SK-N-SH treated with all-trans-retinoic acid at 6 μM for 48 hours (cell line): ENCODE measurements at regions not wholly inside any gene's neighbourhood (a gene's known extent, or its start where the extent isn't known, plus 50 kb on each side); places are given as distances from the start of the nearest gene placed in this dataset.

Experiments
- ARNTL ChIP-seq: fragments of 450-650 bp; formaldehyde crosslinking; IDR thresholded peaks from 2 replicates; pipeline ENCODE4 v1.5.0; 2020; ENCODE audit warnings: low read depth, mild to moderate bottlenecking, moderate library complexity, borderline replicate concordance
- CSDC2 ChIP-seq: fragments of 250-450 bp; sonication (Bioruptor Pico); IDR thresholded peaks from 2 replicates; pipeline ENCODE4 v1.5.0; 2020; ENCODE audit warnings: mild to moderate bottlenecking, moderate library complexity
- GLIS3 ChIP-seq: fragments of 250-450 bp; sonication (Bioruptor Pico); IDR thresholded peaks from 2 replicates; pipeline ENCODE4 v1.5.0; 2020; ENCODE audit warnings: mild to moderate bottlenecking, moderate library complexity
- OSR1 ChIP-seq: fragments of 250-450 bp; sonication (Bioruptor Pico); IDR thresholded peaks from 2 replicates; pipeline ENCODE4 v1.8.0; 2022; ENCODE audit warnings: moderate library complexity, mild to moderate bottlenecking, inconsistent platforms
- PATZ1 ChIP-seq: fragments of 250-450 bp; sonication (Bioruptor Pico); IDR thresholded peaks from 2 replicates; pipeline ENCODE4 v1.8.0; 2020; ENCODE audit warnings: mild to moderate bottlenecking, moderate library complexity, borderline replicate concordance
- TOX ChIP-seq: fragments of 250-450 bp; sonication (Bioruptor Pico); IDR thresholded peaks from 2 replicates; pipeline ENCODE4 v1.8.0; 2021; ENCODE audit warnings: mild to moderate bottlenecking, moderate library complexity, borderline replicate concordance
- ZFP3 ChIP-seq: fragments of 250-450 bp; sonication (Bioruptor Pico); IDR thresholded peaks from 2 replicates; pipeline ENCODE4 v1.5.0; 2020; ENCODE audit warnings: mild to moderate bottlenecking, moderate library complexity
- ZFP30 ChIP-seq: fragments of 450-650 bp; formaldehyde crosslinking; IDR thresholded peaks from 2 replicates; pipeline ENCODE4 v1.5.0; 2022; ENCODE audit warnings: mild to moderate bottlenecking, moderate library complexity
- ZNF70 ChIP-seq: fragments of 450-650 bp; formaldehyde crosslinking; IDR thresholded peaks from 2 replicates; pipeline ENCODE4 v1.5.0; 2020; ENCODE audit warnings: mild to moderate bottlenecking, moderate library complexity

GRCh38 chr1:76746206-76746605, 121.1 kb upstream of the ST6GALNAC5 start:
- TF ChIP-seq ARNTL, result no peak
- no peak for TF ChIP-seq PATZ1 (CRISPR knock-in tag)
- TF ChIP-seq OSR1 (CRISPR knock-in tag), result no peak
- no peak for TF ChIP-seq ZNF70
- no peak for TF ChIP-seq GLIS3 (CRISPR knock-in tag)
- TF ChIP-seq ZFP3 (CRISPR knock-in tag), result no peak
- TF ChIP-seq ZFP30 (CRISPR knock-in tag), result no peak
- TF ChIP-seq TOX, result no peak
- no peak for TF ChIP-seq CSDC2 (CRISPR knock-in tag)
